ENCODE measurements at regions not wholly inside any gene's neighbourhood (a gene's known extent, or its start where the extent isn't known, plus 50 kb on each side); places are given as distances from the start of the nearest gene placed in this dataset.

- TF ChIP-seq CTCF (IDR thresholded peaks at IDR 0.05) (no peak), POLR2A (IDR thresholded peaks at IDR 0.05) (no peak)
Measured at GRCh38 chr1:198014355-198014754, 97.2 kb downstream of the LHX9 start.
